Fibroblast of pulmonary artery (primary cell): ENCODE measurements at regions not wholly inside any gene's neighbourhood (a gene's known extent, or its start where the extent isn't known, plus 50 kb on each side); places are given as distances from the start of the nearest gene placed in this dataset.

Experiments
- DNase-seq: peaks from one replicate; pipeline ENCODE4 v3.0.0-alpha.2; 2010; ENCODE audit warnings: low read depth
- H3K4me3 ChIP-seq: replicated peaks from 2 replicates; pipeline ENCODE4 v1.5.1; 2011; ENCODE audit warnings: low read depth, mild to moderate bottlenecking, control low read depth, low read length, moderate library complexity
- CTCF ChIP-seq: IDR thresholded peaks from 2 replicates; pipeline ENCODE4 v1.5.1; 2011; ENCODE audit warnings: mild to moderate bottlenecking, control low read depth, low read length, inconsistent platforms; ENCODE audit errors: missing control alignments

GRCh38 chr4:164287173-164287572 lies 466.8 kb upstream of the SMIM31 start:
- no peak for TF ChIP-seq CTCF
- H3K4me3 ChIP-seq: no peak overlapping the region
- no peak for DNase-seq

GRCh38 chr4:164288578-164288977 lies 465.4 kb upstream of the SMIM31 start:
- no peak for TF ChIP-seq CTCF

GRCh38 chr4:164293203-164293602 lies 460.7 kb upstream of the SMIM31 start:
- H3K4me3 ChIP-seq: no peak overlapping the region
- no peak for DNase-seq
- TF ChIP-seq CTCF: no peak

More at GRCh38 chr4:164288578-164288977, 465.4 kb upstream of the SMIM31 start:
- no peak overlapping the region for H3K4me3 ChIP-seq
- DNase-seq: no peak

GRCh38 chr4:164293743-164294142 lies 460.2 kb upstream of the SMIM31 start:
- DNase-seq: no peak
- TF ChIP-seq CTCF: no peak
- no peak overlapping the region for H3K4me3 ChIP-seq

- no peak for DNase-seq
- H3K4me3 ChIP-seq: no peak overlapping the region
- no peak for TF ChIP-seq CTCF
Observed at GRCh38 chr4:164301430-164301829, 452.5 kb upstream of the SMIM31 start.

GRCh38 chr4:164304101-164304639 lies 449.8 kb upstream of the SMIM31 start:
- no peak for DNase-seq
- TF ChIP-seq CTCF: no peak
- H3K4me3 ChIP-seq: no peak overlapping the region

GRCh38 chr4:164304861-164305260 lies 449.1 kb upstream of the SMIM31 start:
- no peak for DNase-seq
- H3K4me3 ChIP-seq: no peak overlapping the region
- TF ChIP-seq CTCF: no peak
